ENCODE measurements at regions not wholly inside any gene's neighbourhood (a gene's known extent, or its start where the extent isn't known, plus 50 kb on each side); places are given as distances from the start of the nearest gene placed in this dataset.
"Not testable (repeated sequence)": the region's sequence is repeated elsewhere in the genome, so short reads cannot be mapped to it uniquely, and the experiment has no call there.

DNA sequence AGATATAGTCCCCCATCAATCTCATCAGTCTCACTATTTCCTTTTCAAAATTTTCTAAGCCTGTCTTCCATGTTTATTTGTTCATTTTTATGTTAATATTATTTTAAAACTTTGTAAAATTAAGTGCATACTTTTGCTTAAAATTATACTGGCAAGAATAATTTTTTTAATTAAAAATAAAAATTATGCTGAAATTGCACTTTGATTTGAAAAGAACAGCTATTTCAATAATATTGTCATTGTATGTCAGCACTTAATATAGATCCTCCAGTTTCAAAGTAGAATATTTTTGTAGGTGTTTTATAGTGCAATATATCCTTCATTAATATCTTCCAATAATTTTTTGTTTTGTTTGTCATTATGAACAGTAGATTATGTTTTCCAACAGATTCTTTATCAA, 99.0 kb upstream of the MAGI2 start:
- DNase-seq (ENCODE audit: low spot score): no peak

DNA sequence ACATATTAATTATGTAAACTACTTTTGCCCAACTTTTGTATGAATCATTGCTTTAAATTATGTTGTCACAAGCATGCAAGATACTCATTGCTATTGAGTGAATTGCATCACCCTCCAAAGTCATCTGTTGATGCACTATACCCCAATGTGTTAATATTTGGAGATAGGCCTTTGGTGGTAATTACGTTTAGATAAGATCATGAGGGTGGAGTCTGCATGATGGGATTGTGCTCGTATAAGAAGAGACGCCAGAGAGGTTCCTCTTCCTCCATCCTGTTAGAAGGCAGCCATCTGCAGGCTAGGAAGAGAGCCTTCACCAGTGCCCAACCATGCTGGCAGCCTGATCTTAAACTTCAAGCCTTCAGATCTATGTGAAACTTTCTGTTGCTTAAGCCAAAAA, 95.3 kb upstream of the MAGI2 start:
- DNase-seq (ENCODE audit: low spot score): no peak

DNA sequence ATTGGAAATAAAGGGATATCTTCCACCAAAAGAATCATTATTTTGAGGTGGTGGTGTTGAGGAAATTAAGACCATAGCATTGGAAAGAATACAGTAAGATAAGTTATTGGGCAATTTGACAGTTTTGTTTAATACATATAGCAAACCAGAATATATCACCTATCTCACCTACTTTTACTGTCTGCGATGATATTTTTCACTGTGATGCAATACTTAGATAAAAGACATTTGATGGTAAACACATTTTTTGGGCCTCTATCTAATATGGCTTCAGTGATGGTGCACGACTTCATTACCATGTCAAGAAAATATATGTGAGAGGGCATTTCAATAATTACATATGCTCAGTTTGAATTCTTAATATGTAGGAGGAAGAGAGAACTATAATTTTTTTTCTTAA, 93.7 kb upstream of the MAGI2 start:
- no peak for DNase-seq (ENCODE audit: low spot score)

DNA sequence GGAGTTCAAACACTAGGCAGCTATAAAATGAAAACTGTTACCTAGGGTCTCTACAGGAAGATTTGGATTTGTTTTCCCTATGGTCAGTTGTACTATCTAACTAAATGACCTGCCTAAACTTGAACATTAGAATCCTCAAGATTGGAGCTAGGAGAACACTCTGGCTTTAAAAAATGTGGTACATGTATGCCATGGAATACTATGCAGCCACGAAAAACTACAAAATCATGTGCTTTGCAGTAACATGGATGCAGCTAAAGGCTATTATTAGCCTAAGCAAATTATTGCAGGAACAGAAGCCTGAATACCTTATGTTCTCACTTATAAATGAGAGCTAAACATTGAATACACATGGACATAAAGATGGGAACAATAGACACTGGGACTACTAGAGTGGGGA, 87.1 kb upstream of the MAGI2 start:
- DNase-seq (ENCODE audit: low spot score): no peak

DNA sequence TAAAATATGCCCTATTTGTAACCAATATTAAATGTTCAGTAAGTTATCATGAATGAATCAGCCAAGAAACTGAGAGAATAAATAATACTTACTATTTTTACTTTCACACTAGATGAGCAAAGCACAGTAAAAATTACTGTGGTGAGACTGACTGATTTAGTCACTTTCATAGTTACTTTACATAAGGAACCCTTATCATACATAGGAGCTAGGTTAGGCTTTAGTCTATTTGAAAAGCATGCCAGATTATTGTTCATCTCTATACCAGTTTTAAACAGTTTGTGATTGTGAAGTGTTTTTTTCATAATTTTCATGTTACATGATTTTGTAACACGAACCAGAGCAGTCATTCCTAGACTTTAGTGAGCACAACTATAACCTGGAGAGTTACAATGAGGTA, 80.7 kb upstream of the MAGI2 start:
- DNase-seq (ENCODE audit: low spot score): no peak

DNA sequence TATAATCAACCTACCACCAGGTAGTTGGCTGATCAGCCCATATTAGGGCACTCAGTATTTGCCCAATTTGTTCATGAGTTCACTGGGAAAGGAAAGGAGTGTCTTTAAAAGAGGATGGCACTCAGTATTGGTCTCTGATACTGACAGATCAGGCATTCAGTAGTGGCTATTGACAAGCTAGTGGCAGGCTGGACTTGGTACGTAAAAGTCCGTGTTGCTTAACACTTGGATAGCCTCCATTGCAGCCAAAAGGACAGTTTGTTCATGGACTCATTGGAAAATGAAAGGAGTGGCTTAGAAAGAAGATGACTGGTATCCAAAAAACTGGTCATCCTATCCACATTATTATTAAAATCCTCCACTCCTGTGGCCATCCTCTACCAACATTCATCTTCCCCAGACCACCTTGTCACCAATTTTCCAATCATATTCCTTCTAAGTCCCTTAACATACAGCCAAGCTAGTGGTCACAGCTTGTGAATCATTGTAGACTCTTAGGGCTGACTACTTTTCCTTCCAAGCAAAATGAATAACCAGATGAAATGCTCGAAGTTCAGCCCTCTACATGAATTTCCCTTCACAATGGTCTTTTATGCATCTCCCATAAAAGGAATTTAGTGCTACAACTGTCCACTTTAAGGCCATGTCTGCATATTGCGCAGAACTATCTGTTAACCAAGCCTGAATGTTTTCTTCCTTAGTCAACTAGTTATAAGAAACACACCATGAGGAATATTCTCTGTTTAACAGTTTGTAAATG, 78.6 kb upstream of the MAGI2 start:
- no peak for DNase-seq (ENCODE audit: low spot score)

DNA sequence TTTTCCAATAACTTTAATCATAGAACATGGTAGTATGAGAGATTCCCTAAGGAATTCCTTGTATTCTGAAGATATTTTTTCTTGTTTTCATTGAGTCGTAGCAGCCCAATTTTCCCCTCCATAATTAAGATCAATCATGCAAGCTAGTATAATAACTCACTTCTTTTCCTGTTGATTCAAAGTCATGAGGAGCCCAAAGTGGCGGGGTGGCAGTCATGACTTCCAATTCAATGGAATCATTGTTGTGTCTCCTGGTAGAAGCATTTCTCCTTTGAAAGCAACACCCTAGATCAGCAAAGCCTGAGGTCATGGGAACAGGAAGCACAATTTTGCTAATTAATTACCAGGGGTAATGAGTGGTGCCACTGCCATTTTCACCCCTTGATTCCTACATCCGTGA, 77.6 kb upstream of the MAGI2 start:
- DNase-seq (ENCODE audit: low spot score): no peak

DNA sequence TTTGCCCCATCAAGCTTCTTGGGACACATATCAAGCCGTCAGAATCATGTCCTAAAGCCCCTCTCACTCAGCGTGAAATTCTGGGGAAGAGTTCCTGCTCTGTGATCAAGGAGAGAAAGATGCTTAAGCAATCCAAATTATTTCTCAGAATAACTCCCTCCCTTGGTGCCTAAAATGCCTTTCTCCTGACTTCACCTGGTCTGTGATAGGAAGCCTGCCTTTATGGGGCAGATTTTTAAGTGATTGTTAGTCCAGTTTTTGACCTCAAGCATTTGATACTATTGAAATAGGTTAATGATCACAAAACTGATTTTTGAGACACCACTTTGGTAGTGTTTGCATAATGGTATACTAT, 76.4 kb upstream of the MAGI2 start:
- DNase-seq (ENCODE audit: low spot score): no peak

DNA sequence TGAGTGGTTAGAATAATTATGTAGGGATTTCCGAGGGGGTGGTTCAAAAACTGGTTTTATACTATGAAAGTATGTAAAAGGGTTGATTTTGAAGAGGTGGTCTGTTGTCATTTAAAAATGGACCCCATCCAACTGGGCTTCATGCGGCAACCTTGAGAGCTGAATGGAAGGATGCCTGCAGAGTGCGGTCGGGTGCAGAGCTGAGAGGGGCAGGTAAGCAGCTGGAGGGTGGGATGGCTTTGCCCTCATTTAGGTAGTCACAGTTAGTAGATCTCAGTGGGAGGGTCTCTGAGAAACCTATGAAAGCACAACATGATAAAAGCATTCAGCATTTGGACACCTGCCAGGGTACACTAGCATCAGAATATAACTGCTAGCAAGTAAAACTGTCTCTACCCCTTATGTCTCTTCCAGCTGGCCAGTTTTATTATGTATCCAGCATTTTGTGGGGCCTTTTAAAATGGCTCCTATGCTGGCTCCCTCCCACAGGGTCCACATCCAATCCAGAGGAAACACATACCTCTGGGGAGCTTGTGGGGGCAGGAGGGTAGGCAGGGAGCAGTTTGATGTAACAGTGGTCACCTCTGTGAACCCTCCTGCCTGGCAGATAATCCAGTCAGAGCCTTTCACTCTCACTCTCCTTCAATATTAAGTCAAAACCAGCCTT, 75.9 kb upstream of the MAGI2 start:
- DNase-seq (ENCODE audit: low spot score): no peak

DNA sequence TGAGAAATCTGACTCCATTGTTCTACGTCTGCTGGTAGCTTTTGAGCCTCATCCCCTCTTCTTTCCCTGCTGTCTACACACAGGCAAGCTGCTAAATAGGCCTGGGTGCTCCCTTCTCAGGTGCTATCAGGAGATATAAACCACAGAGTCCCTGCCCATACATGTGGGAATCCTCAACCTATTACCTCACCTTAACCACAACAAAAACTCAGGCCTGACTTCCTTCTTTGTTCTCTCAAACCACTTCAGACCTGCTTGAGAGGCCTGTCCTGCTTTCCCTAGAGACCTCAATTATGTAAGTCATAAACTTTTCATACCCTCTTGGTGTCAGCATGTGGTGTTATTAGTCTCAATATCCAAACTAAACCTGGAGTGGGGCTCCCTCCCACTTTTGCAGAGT, 75.0 kb upstream of the MAGI2 start:
- no peak for DNase-seq (ENCODE audit: low spot score)

DNA sequence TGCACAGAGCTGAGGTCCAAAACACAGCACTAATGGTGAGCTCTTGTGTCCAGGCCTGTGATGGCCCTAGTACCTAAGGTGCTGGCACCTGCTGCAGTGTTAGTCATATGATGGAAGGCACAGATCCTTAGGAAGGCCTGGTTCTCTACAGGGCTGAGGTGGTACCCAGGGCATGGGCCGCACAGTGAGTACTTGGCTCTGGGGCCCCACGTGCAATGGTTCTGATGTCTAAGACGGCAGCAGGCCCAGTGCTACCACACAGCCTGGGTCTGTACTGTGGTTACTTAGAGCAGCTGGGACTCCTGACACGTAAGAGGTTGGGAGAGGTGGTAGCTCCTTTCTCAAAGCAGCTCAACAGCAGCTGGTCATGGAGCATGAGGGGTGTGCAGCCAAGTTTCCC, 70.6 kb upstream of the MAGI2 start:
- no peak for DNase-seq (ENCODE audit: low spot score)

DNA sequence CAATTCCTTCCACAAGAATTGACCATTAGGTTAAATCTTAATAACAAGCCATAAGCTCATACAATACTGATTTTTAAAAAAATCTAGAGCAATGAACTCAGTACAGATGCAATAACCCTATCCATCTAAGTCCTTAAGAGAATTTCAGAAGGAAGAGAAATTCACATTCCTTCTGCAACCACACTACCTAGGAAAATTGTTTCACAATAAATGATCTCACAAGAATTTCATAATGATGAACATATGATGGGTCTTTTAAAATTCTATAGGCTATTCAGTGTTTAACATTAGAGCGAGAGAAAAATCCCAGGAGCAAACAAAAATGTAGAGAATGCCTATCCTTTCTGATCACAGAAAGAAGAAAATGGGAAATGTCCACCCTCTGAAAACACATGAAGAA, 70.0 kb upstream of the MAGI2 start:
- DNase-seq (ENCODE audit: low spot score): no peak

DNA sequence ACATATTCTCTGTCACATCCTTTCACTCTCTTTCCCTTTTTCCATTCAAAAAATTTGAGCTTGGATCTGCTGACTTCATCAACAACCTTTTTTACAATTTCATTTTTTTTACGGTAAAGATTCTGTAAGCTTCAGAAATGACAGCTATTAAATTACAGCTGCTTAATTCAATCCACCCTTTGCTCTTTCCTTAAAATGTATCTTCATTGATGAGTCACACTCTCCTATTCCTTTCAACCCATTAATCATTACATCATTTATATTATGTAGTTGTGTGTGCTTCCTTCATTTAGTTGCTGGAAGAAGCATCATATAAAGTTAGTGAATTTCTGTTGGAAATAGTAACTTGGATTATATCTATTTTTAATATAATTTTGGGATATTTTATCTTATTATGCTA, 67.1 kb upstream of the MAGI2 start:
- no peak for DNase-seq (ENCODE audit: low spot score)

DNA sequence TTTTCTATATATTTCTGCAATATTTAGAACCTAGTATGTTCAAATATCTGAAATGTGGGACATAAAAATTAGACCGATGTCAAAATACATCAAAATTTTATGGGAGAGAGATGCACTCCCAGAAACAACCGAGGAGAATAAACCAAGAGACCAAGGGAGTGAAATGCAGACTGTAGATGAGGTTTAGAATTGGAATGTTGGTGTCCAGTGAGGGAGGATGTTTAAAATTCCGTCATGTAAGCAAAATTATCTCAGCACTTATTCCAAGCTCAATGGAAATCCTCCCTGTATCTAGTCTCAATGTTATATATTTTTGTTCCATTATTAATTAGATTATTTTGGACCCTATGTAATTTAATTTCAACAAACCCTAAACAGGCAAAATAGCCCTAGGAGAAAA, 61.9 kb upstream of the MAGI2 start:
- DNase-seq (ENCODE audit: low spot score): no peak

DNA sequence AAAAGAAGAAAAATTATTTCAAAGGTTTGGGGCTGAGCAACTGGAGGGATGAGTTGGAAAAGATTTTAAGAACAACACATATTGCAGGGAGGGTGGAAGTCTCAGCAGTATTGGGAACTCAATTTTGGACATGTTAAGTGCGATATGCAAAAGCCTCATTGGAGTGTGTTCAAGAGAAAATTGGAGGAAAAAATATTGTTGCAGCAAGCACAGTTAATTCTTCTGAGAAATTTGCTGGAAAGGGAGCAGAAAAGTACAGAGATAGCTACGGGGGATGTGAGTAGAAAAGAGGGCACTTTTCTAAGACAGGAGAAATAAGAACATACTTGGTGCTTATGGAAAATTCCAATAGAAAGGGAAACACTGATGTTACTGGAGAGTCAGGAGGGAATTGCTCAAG, 59.8 kb upstream of the MAGI2 start:
- no peak for DNase-seq (ENCODE audit: low spot score)

DNA sequence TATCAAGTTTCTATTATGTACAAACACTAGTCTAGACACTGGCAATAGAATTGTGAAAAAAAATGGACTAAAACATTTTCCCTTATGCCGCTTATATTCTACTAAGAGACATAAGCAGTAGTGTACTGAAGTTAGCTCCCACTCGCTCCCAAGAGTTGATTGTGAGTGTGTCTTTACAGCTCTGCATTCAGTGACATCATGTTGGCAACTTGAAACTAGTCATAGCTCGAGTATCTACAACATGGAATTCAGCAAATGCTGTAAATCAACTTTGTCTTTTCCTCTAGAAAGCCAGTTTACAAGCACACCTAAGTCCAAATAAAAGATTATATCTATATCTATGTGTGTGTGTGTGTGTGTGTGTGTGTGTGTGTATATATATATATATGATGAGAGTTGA, 58.8 kb upstream of the MAGI2 start:
- DNase-seq (ENCODE audit: low spot score): no peak

DNA sequence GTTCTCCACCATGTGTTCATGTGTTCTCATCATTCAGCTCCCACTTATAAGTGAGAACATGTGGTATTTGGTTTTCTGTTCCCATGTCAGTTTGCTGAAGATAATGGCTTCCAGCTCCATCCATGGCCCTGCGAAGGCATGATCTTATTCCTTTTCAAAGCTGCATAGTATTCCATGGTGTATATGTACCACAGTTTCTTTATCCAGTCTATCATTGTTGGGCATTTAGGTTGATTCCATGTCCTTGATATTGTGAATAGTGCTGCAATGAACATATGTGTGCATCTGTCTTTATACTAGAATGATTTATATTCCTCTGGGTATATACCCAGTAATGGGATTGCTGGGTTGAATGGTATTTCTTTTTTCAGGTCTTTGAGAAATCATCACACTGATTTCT, 57.6 kb upstream of the MAGI2 start:
- DNase-seq (ENCODE audit: low spot score): not testable (repeated sequence)

DNA sequence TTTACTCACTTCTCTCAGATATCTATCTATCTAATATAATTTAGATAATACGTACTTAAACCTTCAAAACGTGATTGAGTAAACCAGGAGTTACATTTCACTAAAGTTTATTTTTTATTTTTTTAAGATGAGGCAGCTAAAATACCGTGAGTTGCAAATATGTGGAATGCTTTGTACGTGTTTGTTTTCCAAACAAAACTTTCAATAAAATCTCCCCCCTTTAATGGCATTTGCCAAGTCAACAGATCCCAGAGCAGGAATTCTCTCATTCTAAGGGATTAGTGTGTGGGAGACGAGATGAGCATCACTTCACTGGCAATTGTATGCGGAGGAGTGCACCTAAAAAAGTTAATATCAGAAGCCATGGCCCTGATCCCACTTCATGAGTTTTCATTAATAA, 53.7 kb upstream of the MAGI2 start:
- no peak for DNase-seq (ENCODE audit: low spot score)

DNA sequence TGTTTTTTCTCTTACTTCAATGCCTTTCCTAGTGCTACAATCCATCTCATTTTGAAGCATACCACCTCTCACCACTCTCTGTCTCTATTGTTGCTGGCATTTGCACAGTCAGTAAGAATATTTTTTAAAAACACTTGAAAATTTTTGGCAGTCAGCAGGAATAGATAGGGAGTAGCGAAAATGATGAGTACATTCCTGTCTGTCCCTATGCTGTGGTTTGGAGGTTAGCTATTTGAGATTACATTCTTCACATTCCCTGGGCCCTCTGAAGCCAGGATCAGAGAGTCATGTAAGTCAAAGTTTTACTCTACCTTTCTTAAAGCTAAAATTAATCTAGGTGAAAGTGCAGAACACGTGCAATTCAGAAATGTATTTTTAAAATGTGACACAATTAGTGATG, 53.0 kb upstream of the MAGI2 start:
- no peak for DNase-seq (ENCODE audit: low spot score)

DNA sequence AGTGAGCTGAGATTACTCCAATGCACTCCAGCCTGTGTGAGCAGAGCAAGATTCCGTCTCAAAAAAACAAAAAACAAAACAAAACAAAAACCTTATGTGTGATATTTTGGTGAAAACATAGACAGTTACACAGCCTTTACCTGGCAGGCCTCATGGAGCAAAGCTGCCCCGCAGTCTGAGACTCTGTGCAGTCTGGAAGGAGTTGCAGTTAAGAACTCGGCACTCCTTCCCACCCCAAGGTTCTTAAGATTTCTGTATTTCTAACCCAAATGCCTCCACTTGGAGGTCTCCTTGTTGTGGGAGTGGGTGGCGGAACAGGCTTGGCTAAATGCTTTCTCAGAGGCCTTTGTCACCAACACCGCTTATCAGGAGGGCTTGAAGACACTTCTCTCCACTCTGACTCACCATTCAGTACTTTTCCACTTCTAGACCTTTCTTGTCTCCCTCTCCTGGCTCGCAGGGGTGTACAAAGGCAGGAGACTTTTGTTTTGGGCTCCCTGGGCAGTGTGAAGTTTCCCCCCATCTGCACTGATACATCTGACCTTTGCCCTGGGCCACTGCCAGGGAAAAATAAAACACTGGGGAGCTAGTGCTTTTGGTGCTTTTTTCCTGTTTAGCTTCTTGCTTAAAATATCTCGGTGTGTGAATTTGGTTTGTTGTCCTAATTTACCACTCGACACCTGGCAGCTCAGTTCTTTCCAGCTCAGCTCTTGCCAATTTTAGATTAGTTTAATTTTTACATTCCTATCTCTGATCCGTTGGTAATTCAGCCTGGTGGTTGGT, 51.3 kb upstream of the MAGI2 start:
- DNase-seq (ENCODE audit: low spot score): no peak
